Right atrium auricular region (tissue), 2 donors: ENCODE measurements at regions not wholly inside any gene's neighbourhood (a gene's known extent, or its start where the extent isn't known, plus 50 kb on each side); places are given as distances from the start of the nearest gene placed in this dataset.

Experiments
- DNase-seq: peaks from one replicate; pipeline ENCODE4 v3.0.0-alpha.2; 2019; ENCODE audit warnings: low spot score
- H3K27ac ChIP-seq, 2 donors: fragments of 200-600 bp; sonication (generic); 1 replicate in 1 of 2; 2 replicates in 1 of 2; pipeline ENCODE4 v1.5.1; 2016 to 2019
- H3K27me3 ChIP-seq, 2 donors: fragments of 200-600 bp; sonication (generic); one replicate each; pipeline versions ENCODE4 v1.5.1 to v1.6.0; 2017 to 2019
- H3K36me3 ChIP-seq: fragments of 200-600 bp; sonication (generic); one replicate; pipeline ENCODE4 v1.5.1; 2016
- H3K4me1 ChIP-seq, 2 donors: fragments of 200-600 bp; sonication (generic); one replicate each; pipeline versions ENCODE4 v1.5.1 to v1.6.0; 2017 to 2019
- H3K4me3 ChIP-seq, 2 donors: fragments of 200-600 bp; sonication (generic); 1 replicate in 1 of 2; 2 replicates in 1 of 2; pipeline ENCODE4 v1.5.1; 2017 to 2019; ENCODE audit warnings: mild to moderate bottlenecking in 1 of 2, moderate library complexity in 1 of 2
- H3K9me3 ChIP-seq, 2 donors: fragments of 200-600 bp; sonication (generic); one replicate each; pipeline ENCODE4 v1.5.1; 2019
- CTCF ChIP-seq, 2 donors: fragments of 200-600 bp; sonication (generic); IDR thresholded peaks; one replicate each; pipeline ENCODE4 v1.5.1; 2019; ENCODE audit warnings: antibody characterized with exemption in 2 of 2

GRCh38 chr14:71242237-71242748 lies 335.0 kb downstream of the PCNX1 start:
- TF ChIP-seq CTCF (IDR thresholded peaks at IDR 0.05) = no peak
- no peaks in the 10 kb centered on the region for H3K36me3 ChIP-seq
- no peaks in the 10 kb centered on the region for H3K27me3 ChIP-seq
- H3K9me3 ChIP-seq = no peaks in the 10 kb centered on the region
- H3K4me3 ChIP-seq = no peak overlapping the region
- peaks cover 0 to 11% of the 10 kb centered on the region in 2 donors for H3K4me1 ChIP-seq
- peak overlapping the region in 1 of 2 donors; percentile 45 for H3K27ac ChIP-seq
- DNase-seq = no peak

GRCh38 chr14:71243697-71244096 lies 336.4 kb downstream of the PCNX1 start:
- no peak overlapping the region for H3K4me3 ChIP-seq
- peaks cover 0 to 11% of the 10 kb centered on the region in 2 donors for H3K4me1 ChIP-seq
- no peak for DNase-seq
- H3K27ac ChIP-seq = no peak overlapping the region
- no peaks in the 10 kb centered on the region for H3K27me3 ChIP-seq
- TF ChIP-seq CTCF (IDR thresholded peaks at IDR 0.05) = no peak
- no peaks in the 10 kb centered on the region for H3K9me3 ChIP-seq
- H3K36me3 ChIP-seq = no peaks in the 10 kb centered on the region

- Histone ChIP-seq H3K4me3 (no peak overlapping the region), H3K4me1 (peaks cover 0 to 11% of the 10 kb centered on the region in 2 donors), H3K9me3 (no peaks in the 10 kb centered on the region), H3K36me3 (no peaks in the 10 kb centered on the region), H3K27ac (no peak overlapping the region), H3K27me3 (no peaks in the 10 kb centered on the region)
- TF ChIP-seq CTCF (IDR thresholded peaks at IDR 0.05) = no peak
- no peak for DNase-seq
Observed at GRCh38 chr14:71244341-71244740, 337.1 kb downstream of the PCNX1 start.

GRCh38 chr14:71245659-71246361 lies 338.6 kb downstream of the PCNX1 start:
- H3K9me3 ChIP-seq = no peaks in the 10 kb centered on the region
- H3K36me3 ChIP-seq = no peaks in the 10 kb centered on the region
- no peak overlapping the region for H3K4me3 ChIP-seq
- DNase-seq = no peak
- TF ChIP-seq CTCF (IDR thresholded peaks at IDR 0.05) = no peak
- H3K4me1 ChIP-seq = peaks cover 0 to 11% of the 10 kb centered on the region in 2 donors
- no peak overlapping the region for H3K27ac ChIP-seq
- no peaks in the 10 kb centered on the region for H3K27me3 ChIP-seq

GRCh38 chr14:71246539-71246938 lies 339.3 kb downstream of the PCNX1 start:
- no peak for DNase-seq
- Histone ChIP-seq H3K4me3 (no peak overlapping the region), H3K9me3 (no peaks in the 10 kb centered on the region), H3K36me3 (no peaks in the 10 kb centered on the region), H3K27ac (no peak overlapping the region), H3K27me3 (no peaks in the 10 kb centered on the region), H3K4me1 (peaks cover 0 to 11% of the 10 kb centered on the region in 2 donors)
- TF ChIP-seq CTCF (IDR thresholded peaks at IDR 0.05) = no peak

- Histone ChIP-seq H3K36me3 (no peaks in the 10 kb centered on the region), H3K9me3 (no peaks in the 10 kb centered on the region), H3K4me3 (no peak overlapping the region), H3K27me3 (no peaks in the 10 kb centered on the region), H3K27ac (no peak overlapping the region), H3K4me1 (peaks cover 0 to 9% of the 10 kb centered on the region in 2 donors)
- TF ChIP-seq CTCF (IDR thresholded peaks at IDR 0.05) = no peak
- DNase-seq = no peak
Observed at GRCh38 chr14:71247106-71247505, 339.8 kb downstream of the PCNX1 start.
